ENCODE measurements at regions not wholly inside any gene's neighbourhood (a gene's known extent, or its start where the extent isn't known, plus 50 kb on each side); places are given as distances from the start of the nearest gene placed in this dataset.

GRCh38 chr13:26458196-26458749 lies 99.2 kb upstream of the WASF3 start:
- TF ChIP-seq CTCF (IDR thresholded peaks at IDR 0.05 in 8 of 11, conservative IDR thresholded peaks at IDR 0.05 in 3 of 11) = no peak
- no peak for TF ChIP-seq POLR2A (IDR thresholded peaks at IDR 0.05)
- no peak for TF ChIP-seq POLR2AphosphoS5 (IDR thresholded peaks at IDR 0.05)
